ENCODE measurements at regions not wholly inside any gene's neighbourhood (a gene's known extent, or its start where the extent isn't known, plus 50 kb on each side); places are given as distances from the start of the nearest gene placed in this dataset.
"Not testable (repeated sequence)": the region's sequence is repeated elsewhere in the genome, so short reads cannot be mapped to it uniquely, and the experiment has no call there.

GRCh38 chr13:90032841-90033493 lies 1314.5 kb upstream of the MIR17HG start:
- no peak for DNase-seq

DNA sequence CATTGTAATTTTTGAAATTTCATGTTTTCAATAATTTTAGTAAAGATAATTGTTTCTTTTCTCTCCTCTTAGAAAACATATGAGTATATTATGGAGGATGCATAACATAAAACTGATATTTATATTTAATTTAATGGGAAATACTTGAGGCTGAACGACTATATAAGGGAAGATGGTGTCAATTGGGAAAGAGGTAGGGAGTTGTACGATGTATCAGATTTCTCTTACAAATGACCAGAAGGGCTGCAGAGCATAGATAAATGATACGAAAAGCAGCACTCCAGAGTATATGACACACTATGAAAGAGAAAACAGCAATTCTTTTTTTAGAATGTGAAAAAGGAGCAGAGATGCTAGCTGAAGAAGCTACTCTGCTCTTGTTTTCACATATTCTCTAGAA lies 1308.0 kb upstream of the MIR17HG start:
- no peak for DNase-seq

DNA sequence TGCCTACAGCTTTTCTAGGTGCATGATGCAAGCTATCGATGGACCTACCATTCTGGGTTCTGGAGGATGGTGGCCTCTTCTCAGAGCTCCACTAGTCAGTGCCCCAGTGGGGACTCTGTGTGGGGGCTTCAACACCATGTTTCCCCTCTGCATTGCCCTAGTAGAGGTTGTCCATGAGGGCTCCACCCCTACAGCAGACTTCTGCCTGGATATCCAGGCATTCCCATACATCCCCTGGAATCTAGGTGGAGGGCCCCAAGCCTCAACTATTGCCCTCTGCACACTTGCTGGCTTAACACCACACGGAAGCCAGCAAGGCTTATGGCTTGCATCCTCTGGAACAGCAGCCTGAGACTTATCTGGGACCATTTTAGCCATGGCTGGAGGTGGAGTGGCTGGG lies 1299.9 kb upstream of the MIR17HG start:
- no peak for DNase-seq

DNA sequence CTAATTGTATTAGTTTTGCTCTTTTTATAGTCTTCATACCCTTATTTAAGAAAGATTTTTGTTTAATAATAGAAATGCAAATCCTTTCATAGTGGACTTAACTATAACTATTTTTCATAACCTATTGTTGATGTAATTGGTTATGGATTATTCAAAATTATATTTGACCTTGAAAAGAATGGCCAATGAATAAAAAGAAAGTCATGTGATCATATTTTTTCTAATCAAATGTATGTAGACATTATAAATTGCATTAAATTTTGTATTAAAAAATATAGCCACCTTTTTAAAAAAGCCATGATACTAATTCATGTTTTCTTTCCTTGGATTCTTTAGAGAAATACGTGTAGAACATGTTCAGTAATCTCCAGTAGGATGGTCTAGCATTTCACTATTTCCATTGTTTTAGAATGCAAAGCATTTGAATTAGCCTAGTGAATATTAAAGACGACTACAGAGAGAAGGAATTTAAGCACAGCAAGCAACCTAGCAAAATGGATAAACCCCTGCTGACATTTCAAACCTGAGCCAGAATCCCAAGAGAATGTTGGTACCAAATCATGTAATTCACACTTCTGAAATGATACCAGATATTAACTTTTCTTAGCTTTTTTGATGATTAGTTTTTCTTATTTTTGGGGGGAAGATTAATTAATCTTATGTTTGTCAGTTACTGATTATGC lies 1297.4 kb upstream of the MIR17HG start:
- no peak for DNase-seq

- DNase-seq, result no peak
Measured at GRCh38 chr13:90055121-90055520, 1292.4 kb upstream of the MIR17HG start.

GRCh38 chr13:90055760-90056159 lies 1291.7 kb upstream of the MIR17HG start:
- DNase-seq, result no peak

DNA sequence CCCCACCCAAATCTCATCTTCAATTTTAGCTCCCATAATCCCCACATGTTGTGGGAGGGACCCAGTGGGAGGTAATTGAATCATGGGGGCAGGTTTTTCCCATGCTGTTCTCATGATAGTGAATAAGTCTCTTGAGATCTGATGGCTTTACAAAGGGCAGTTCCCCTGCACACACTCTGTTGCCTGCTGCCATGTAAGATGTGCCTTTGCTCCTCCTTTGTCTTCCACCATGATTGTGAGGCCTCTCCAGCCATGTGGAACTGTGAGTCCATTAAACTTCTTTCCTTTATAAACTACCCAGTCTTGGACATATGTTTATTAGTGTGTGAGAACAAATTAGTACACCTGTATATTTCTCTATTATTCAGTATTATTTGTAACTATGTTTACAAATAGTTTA lies 1283.3 kb upstream of the MIR17HG start:
- not testable (repeated sequence) for DNase-seq

DNA sequence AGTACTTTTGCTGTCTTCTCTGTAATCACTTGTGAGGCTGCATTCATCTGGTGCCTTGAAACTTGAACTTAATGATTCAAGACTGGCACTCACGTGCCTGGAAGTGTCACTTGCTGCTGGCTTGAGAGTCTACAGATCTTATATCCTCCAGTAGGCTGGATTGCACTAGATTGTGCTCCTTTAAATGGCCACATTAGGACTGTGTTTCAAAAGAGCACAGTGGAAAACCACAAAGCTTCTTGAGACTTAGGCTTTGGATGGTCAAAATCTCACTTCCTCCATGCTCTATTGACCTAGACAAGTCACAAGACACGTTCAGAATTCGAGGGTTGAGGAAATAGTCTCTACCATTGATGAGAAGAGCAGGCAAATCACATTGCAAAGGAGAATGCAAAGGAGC lies 1278.8 kb upstream of the MIR17HG start:
- no peak for DNase-seq

DNA sequence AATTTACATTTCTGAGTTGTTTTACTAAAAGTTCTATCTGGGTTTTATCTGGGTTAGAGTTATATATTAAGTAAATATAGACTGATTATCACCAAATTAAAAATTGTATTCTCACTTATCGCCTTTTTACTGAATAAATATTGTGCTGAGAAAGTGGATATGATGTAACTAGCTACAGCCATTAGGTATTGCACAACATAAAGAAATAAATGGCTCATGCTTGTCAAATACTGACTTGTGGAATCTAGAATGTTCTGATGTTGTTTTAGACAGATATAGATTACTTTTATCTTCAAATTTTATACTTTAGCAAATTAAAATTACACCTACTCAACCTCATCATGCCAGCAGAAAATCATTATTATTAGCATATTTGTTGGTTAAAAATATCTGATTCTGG lies 1277.1 kb upstream of the MIR17HG start:
- no peak for DNase-seq

GRCh38 chr13:90070837-90071525 lies 1276.5 kb upstream of the MIR17HG start:
- DNase-seq, result no peak

DNA sequence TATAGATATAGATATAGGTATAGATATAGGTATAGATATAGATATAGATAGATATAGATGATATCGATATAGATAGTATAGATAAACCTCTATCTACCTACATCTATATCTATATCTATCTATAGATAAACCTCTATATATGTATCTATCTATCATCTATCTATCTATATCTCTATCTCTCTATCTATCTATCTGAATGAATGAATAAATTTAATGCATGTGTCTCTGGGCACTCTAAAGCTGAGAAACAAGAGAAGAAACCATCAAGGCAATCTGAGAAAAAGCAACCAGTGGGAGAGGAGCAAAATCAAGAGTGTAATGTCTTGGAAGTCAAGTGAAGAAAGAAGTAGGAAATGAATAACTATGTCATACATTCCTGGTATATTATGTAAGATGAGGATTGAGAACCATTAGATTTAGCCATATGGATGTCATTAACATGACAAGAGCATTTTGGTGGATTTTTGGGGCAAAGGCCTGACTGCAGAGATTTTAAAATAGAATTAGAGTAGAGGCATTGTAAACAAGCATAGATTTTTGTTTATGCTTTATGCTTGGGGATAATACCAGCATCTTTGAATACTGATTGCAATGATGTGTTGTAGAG lies 1262.7 kb upstream of the MIR17HG start:
- no peak for DNase-seq

DNA sequence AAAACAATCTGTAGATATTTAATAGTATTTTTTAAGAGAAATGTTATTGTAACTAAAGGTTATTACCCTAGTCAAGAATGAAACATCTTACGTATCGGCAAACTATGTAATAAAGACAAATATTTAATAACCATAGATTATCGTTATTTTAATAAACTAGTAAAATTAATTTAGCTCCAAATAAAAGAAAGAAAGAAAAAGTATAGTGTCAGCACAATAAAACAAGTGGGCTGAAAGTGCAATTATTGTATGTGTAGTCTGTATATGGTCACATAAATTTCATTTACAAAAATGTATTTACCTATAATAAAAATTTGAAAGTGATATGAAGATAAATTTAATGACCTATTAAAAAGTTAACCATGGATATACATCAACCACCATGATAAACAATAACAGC lies 1258.4 kb upstream of the MIR17HG start:
- no peak for DNase-seq

DNA sequence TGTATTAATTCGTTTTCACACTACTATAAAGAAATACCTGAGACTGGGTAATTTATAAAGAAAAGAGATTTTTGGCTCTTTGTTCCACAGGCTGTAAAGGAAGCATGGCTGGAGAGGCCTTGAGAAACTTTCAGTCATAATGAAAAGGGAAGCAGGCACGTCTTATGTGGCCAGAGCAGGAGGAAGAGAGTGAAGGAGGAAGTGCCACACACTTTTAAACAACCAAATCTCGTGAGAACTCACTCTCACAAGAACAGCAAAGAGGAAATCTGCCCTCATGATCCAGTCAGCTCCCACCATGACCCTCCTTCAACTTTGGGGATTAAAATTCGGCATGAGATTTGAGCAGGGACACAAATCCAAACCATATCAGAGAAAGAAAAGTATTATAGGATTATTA lies 1255.9 kb upstream of the MIR17HG start:
- DNase-seq, result no peak

- no peak for DNase-seq
Measured at GRCh38 chr13:90094357-90094756, 1253.1 kb upstream of the MIR17HG start.

DNA sequence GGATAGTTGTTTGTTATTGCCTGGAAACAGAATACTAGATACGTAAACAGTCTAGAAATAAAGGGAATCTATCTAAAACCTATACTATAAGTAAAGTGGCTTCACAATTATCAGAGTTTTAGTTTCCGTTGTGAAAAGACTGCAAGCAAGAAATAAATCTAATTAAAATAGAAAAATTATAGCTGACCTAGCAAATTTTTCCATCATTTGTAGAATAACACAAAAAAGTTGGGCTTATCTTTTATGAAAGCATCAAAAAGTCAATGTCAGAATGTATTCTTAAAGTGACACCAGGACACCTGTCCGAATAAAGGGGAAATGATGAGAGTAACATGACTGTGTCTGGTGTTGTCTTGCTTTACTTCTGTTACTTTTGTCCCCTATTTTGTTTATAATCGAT lies 1248.9 kb upstream of the MIR17HG start:
- DNase-seq, result no peak

- no peak for DNase-seq
Measured at GRCh38 chr13:90099847-90100246, 1247.6 kb upstream of the MIR17HG start.

DNA sequence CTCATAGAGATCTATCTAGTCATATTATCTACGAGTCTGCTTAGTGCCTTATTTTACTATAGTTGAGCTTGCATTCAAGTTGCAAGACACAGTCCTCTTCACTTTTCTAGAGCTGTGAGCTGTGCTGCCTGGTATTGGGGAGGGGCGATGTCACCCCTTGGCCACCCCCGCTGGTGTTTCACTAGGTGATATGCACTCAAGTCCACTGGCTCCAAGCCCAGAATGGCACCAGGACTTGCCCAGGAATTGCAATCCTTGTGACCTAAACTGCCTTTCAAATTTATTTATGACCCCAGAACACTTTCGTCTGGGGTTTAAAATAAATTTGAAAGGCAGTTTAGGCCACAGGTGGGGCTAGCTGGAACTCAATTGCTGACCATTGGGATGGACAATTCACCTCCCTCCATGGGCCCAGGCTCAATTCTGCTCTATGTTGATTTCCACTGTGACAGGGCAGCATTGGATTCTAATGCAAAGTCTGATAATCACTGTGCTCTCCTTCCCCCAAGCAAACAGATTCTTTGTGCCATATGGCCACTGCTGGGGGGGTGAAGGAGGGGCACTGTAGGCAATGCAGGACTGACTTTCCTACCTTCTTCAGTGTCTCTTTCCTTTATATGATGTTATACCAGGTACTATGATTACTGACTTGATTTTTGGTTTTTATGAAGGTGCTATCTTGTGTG lies 1244.2 kb upstream of the MIR17HG start:
- no peak for DNase-seq

DNA sequence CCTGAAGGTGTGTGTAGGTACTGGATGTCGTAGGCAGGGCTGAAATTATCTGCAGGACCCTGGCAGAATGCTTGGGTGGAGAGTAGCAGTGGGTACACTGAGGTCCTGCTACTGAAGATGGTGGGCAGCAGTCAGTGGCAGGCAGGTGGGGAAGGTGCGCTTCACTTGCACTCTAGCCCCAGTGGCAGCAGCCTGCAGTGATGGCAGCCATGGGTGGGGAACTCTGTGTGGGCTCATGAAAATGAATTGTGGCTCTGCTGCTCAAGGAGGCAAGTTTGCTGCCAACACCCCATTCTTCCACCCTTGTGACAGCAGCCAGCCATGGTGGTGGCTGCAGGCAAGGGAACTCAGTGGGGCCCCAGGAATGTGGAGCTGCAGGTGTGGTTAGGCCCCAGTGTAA lies 1242.7 kb upstream of the MIR17HG start:
- no peak for DNase-seq

GRCh38 chr13:90105276-90105675 lies 1242.2 kb upstream of the MIR17HG start:
- no peak for DNase-seq

- no peak for DNase-seq
Measured at GRCh38 chr13:90105849-90106496, 1241.5 kb upstream of the MIR17HG start.

DNA sequence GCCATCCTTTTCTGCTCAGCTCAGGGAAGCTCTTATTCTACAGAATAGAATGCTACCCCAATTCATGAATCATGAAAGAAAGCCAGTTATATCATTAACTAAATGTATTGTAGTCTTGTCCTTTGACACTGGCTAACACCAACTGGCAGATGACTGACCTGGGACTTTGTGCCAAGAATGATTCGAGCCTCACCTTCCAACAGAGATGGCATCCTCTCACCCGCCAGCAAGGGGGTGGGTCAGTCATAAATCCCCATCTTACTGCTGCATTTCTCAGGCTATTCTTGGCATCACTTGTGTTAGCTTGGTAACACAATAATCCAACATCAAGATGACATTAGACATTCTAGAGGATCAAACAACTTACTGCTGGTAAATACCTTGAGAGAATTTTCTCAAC lies 1239.8 kb upstream of the MIR17HG start:
- DNase-seq, result no peak

GRCh38 chr13:90108547-90108946 lies 1238.9 kb upstream of the MIR17HG start:
- DNase-seq, result no peak

GRCh38 chr13:90116121-90116520 lies 1231.4 kb upstream of the MIR17HG start:
- DNase-seq, result no peak
